Activated CD8-positive, alpha-beta memory T cell treated with anti-CD3 and anti-CD28 coated beads, Interleukin-2, amount 50 U/mL, for 48 hours (primary cell): ENCODE measurements at regions not wholly inside any gene's neighbourhood (a gene's known extent, or its start where the extent isn't known, plus 50 kb on each side); places are given as distances from the start of the nearest gene placed in this dataset.

Experiments used
- DNase-seq: peaks from one replicate; pipeline ENCODE4 v3.0.0-alpha.2; 2020

DNA sequence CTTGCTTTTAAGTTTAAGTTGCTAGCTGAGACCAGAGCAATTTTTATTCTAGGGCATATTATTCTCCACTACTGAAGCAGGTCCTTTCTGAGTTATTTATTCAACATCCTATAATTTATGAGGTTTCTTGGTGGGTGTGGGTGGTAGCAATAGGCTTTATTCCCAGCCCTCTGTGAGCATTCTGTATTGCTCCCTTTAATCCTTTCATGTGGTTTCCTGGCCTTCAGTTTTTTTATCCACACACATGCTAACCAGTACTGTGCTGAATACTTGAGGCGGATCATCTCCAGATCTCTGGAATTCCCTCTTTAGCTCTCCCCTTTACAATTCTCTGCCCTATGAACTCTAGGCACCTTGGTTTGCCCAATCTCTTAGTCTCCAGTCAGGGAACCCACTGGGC is 91.8 kb upstream of the GLRA1 start:
- DNase-seq, result no peak

DNA sequence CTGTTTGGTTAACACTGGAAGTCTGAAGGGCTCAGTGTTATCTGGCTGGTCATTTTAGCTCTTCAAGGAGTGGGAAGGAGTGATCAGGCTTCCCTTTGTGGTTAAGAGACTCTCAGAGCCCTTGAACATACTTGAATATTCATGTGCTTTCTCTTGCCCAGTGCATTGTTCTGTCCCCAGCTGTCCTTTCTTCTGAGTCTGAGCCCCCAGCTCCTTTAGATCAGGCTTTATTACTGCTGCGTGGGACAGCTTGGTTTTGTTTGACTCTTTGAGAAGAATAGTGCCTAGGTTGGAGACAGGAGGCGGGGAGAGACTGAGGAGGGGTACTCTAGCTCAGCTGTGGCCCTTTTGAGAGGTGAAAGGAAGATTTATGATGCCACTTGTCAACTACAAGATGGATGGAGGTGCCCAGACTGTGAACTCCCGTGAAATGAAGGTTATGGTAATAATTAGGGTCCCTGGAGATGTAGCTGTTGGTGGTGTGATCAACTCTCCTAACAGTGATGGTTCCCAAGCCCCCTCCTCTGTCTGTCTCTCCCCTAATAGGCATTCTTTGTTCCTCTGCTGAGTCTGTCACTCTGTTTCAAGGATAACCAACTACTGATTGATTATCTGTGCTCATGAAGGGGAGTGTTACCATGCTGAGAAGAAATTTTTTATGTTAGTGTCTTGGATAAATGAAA is 83.1 kb upstream of the GLRA1 start:
- no peak for DNase-seq

- no peak for DNase-seq
Measured at GRCh38 chr5:152004095-152004494, 79.4 kb upstream of the GLRA1 start.
